K562 (cell line): ENCODE measurements at regions not wholly inside any gene's neighbourhood (a gene's known extent, or its start where the extent isn't known, plus 50 kb on each side); places are given as distances from the start of the nearest gene placed in this dataset.
"Not testable (repeated sequence)": the region's sequence is repeated elsewhere in the genome, so short reads cannot be mapped to it uniquely, and the experiment has no call there.

Source experiments
- ATAC-seq: fragments of 200-7000 bp; cut with Tn5 transposase; 3 replicates; pipeline ENCODE4 v1.9.1; 2020; ENCODE audit warnings: moderate library complexity
- BruUV-seq: library from RNA; stranded (reverse); fragments of 400-500 nt; replicated peaks from 2 replicates; lab custom pipeline; 2021; lab: Mats Ljungman, UMichigan
- CTCF ChIA-PET: fragments of 300-600 bp; formaldehyde crosslinking; extraction: SDS; loops from one replicate; lab custom pipeline; 2021; ENCODE audit warnings: low intra/inter-chr PET ratio; lab: Yijun Ruan, JAX
- POLR2A ChIA-PET: fragments of 300-600, 350-650 bp; sonication (Branson Sonifier 250); formaldehyde crosslinking; extraction: SDS; loops from one replicate; lab custom pipeline; 2021; ENCODE audit warnings: antibody characterized with exemption, inconsistent platforms; lab: Yijun Ruan, JAX
- DNase-seq, 4 experiments: peaks; one replicate each; pipeline versions ENCODE4 v3.0.0 to v3.0.0-alpha.2; 2011 to 2018; ENCODE audit warnings: low spot score in 3 of 4, mixed read lengths in 3 of 4; ENCODE audit errors: extremely low read depth in 1 of 4
- FAIRE-seq: peaks from 2 replicates; lab custom pipeline; 2011; peaks lifted over from hg19 to GRCh38; lab: Jason Lieb, UNC
- H2AFZ ChIP-seq: 2 replicates; pipeline ENCODE4 v1.6.0; 2011; ENCODE audit warnings: low read depth, low read length, control low read depth, inconsistent platforms
- H3K27ac ChIP-seq: fragments of 200-600 bp; 3 replicates; pipeline ENCODE4 v1.8.0; 2011; ENCODE audit warnings: low read depth, mild to moderate bottlenecking, control low read depth, inconsistent platforms, low read length, moderate library complexity, mixed read lengths; ENCODE audit errors: extremely low read depth
- H3K27me3 ChIP-seq, 2 experiments: fragments of 300-600 bp in 1 of 2; 2 replicates in 1 of 2; 3 replicates in 1 of 2; pipeline versions ENCODE4 v1.6.0 to v1.8.0; 2011; ENCODE audit warnings: inconsistent platforms in 2 of 2, low read length in 2 of 2, mild to moderate bottlenecking in 1 of 2, mixed read lengths in 1 of 2, moderate library complexity in 1 of 2; ENCODE audit not compliant: control insufficient read depth in 2 of 2, insufficient read depth in 2 of 2
- H3K36me3 ChIP-seq: fragments of 300-600 bp; 3 replicates; pipeline ENCODE4 v1.8.0; 2011; ENCODE audit warnings: mild to moderate bottlenecking, low read length, inconsistent platforms; ENCODE audit not compliant: control insufficient read depth, insufficient read depth
- H3K4me1 ChIP-seq, 2 experiments: fragments of 200-600 bp in 1 of 2; replicated peaks in 1 of 2; 2 replicates in 1 of 2; 3 replicates in 1 of 2; pipeline versions ENCODE4 v1.5.1 to v1.8.0; 2011; ENCODE audit warnings: inconsistent platforms in 2 of 2, low read length in 2 of 2, mild to moderate bottlenecking in 1 of 2, mixed read lengths in 1 of 2, moderate library complexity in 1 of 2; ENCODE audit not compliant: control insufficient read depth in 2 of 2, insufficient read depth in 2 of 2
- H3K4me2 ChIP-seq: 2 replicates; pipeline ENCODE4 v1.6.1; 2011; ENCODE audit warnings: low read length, control low read depth, inconsistent platforms, mixed read lengths; ENCODE audit not compliant: insufficient read depth
- H3K4me3 ChIP-seq: fragments of 200-600 bp; sonication (generic), shearing (Covaris generic); 2 replicates; pipeline ENCODE4 v1.5.1; 2016; ENCODE audit warnings: control low read depth, inconsistent platforms
- H3K79me2 ChIP-seq: fragments of 200-600 bp; 3 replicates; pipeline ENCODE4 v1.8.0; 2011; ENCODE audit warnings: low read length, inconsistent platforms; ENCODE audit not compliant: control insufficient read depth, insufficient read depth
- H3K9ac ChIP-seq, 2 experiments: 2 replicates each; pipeline versions ENCODE4 v1.6.0 to v1.6.1; 2011; ENCODE audit warnings: low read depth in 2 of 2, low read length in 2 of 2, control low read depth in 1 of 2, inconsistent platforms in 1 of 2, mild to moderate bottlenecking in 1 of 2, mixed read lengths in 1 of 2; ENCODE audit not compliant: insufficient read depth in 1 of 2
- H3K9me1 ChIP-seq: one replicate; pipeline ENCODE4 v1.6.0; 2011; ENCODE audit warnings: inconsistent platforms, mild to moderate bottlenecking, low read length, moderate library complexity; ENCODE audit not compliant: control insufficient read depth, insufficient read depth
- H3K9me3 ChIP-seq: replicated peaks from 2 replicates; pipeline ENCODE4 v1.5.1; 2011; ENCODE audit warnings: low read depth, low read length, inconsistent platforms; ENCODE audit not compliant: control insufficient read depth, insufficient read depth
- H4K20me1 ChIP-seq: replicated peaks from 2 replicates; pipeline ENCODE4 v1.6.1; 2011; ENCODE audit warnings: low read length, inconsistent platforms, mixed read lengths; ENCODE audit not compliant: control insufficient read depth, insufficient read depth
- ARNT ChIP-seq, 2 experiments: fragments of 450-650 bp; IDR thresholded peaks; 2 replicates each; pipeline ENCODE4 v1.6.1; 2016; ENCODE audit warnings: mild to moderate bottlenecking in 1 of 2
- CHD2 ChIP-seq: IDR thresholded peaks from 2 replicates; pipeline ENCODE4 v1.6.1; 2011; ENCODE audit warnings: low read depth, low read length
- FOXK1 ChIP-seq: sonication (generic); formaldehyde crosslinking; IDR thresholded peaks from 2 replicates; pipeline ENCODE4 v1.8.0; 2022; ENCODE audit warnings: missing genetic modification reagents, mild to moderate bottlenecking, borderline replicate concordance
- KAT8 ChIP-seq: fragments of 450-650 bp; IDR thresholded peaks from 2 replicates; pipeline ENCODE4 v1.6.1; 2016; ENCODE audit warnings: low read depth, mild to moderate bottlenecking
- KDM4B ChIP-seq, 2 experiments: fragments of 450-650 bp in 1 of 2; sonication (generic) in 1 of 2; IDR thresholded peaks; 2 replicates each; pipeline ENCODE4 v1.6.1; 2016 to 2017; ENCODE audit warnings: borderline replicate concordance in 2 of 2, antibody characterized with exemption in 1 of 2, low read depth in 1 of 2, mild to moderate bottlenecking in 1 of 2
- NCOA4 ChIP-seq: fragments of 450-650 bp; IDR thresholded peaks from 2 replicates; pipeline ENCODE4 v1.6.1; 2018; ENCODE audit warnings: mild to moderate bottlenecking; ENCODE audit not compliant: partially characterized antibody
- PHF21A ChIP-seq: fragments of 450-650 bp; IDR thresholded peaks from 2 replicates; pipeline ENCODE4 v1.6.1; 2017; ENCODE audit warnings: low read depth, borderline replicate concordance
- RBM17 ChIP-seq: fragments of 200-400 bp; formaldehyde crosslinking; IDR thresholded peaks from 2 replicates; pipeline ENCODE4 v1.6.1; 2017; ENCODE audit warnings: low read depth, mild to moderate bottlenecking, low read length, borderline replicate concordance
- RFX1 ChIP-seq: fragments of 450-650 bp; IDR thresholded peaks from 2 replicates; pipeline ENCODE4 v1.6.1; 2016; ENCODE audit warnings: mild to moderate bottlenecking, moderate library complexity
- STAT5A ChIP-seq: IDR thresholded peaks from 2 replicates; pipeline ENCODE4 v1.6.1; 2012; ENCODE audit warnings: low read length, inconsistent platforms, borderline replicate concordance
- XRCC5 ChIP-seq: fragments of 200-400 bp; formaldehyde crosslinking; IDR thresholded peaks from 2 replicates; pipeline ENCODE4 v1.6.1; 2017; ENCODE audit warnings: low read depth, mild to moderate bottlenecking, low read length
- ZNF436 ChIP-seq: fragments of 250-450, 450-650 bp; sonication (Bioruptor Pico); formaldehyde crosslinking; IDR thresholded peaks from 2 replicates; pipeline ENCODE4 v1.7.0; 2020; ENCODE audit warnings: mild to moderate bottlenecking
- WGBS: fragments of 100-300 bp; shearing (Covaris generic); methylation state at CpG from one replicate; pipeline ENCODE4 v1.1.6; 2016; ENCODE audit warnings: low coverage, mixed read lengths; ENCODE audit not compliant: insufficient coverage; ENCODE audit errors: missing lambda C conversion rate; 5-methylcytosine and 5-hydroxymethylcytosine counted together
- in situ Hi-C: fragments of 300-500 bp; cut with MboI; formaldehyde crosslinking; loops from 4 replicates; pipeline ENCODE4 v1.15.0; 2018; ENCODE audit warnings: inconsistent platforms, mixed read lengths
- intact Hi-C: fragments of 100-400 bp; cut with micrococcal nuclease; formaldehyde crosslinking; loops from 2 replicates; pipeline ENCODE4 v1.14.2; 2022

DNA sequence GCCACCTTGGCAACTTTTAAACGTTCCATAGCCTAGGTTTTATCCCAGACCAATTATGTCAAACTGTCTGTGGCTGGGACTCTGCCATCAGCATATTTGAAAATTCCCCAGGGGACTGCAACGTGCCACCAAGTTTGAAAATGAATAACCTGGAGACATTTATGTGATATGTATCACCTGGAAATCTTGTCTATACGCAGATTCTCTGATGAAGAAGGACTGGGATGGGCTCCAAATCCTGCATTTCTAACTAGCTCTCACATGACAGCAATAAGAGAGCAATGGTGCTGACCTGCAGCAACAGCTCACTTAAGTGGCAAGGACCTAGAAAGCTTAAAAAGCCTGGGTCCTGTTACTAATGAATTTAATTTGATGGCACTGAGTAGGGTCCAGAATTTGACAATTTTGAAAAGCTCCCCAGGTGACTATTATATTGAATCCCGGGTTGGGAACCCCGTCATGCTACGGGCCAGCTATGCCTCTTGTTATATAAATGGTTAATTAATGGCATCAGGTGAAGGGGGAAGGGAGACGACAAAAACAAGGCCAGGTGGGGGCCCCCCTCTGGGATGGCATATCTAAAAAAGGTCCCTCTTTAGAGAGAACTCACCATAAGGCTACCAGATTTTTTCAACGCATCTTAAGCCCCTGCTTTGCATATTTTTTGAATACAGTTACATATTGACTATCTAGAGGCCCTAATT, 213.7 kb downstream of the ZIC5 start:
- no peaks in the 10 kb centered on the region for H3K9me3 ChIP-seq
- no peaks in the 10 kb centered on the region for H4K20me1 ChIP-seq
- no TSS peak for BruUV-seq
- POLR2A ChIA-PET: no interaction called here
- peaks cover 0 to 6% of the 10 kb centered on the region in 2 experiments; a peak in 2 of 5 replicates for H3K27me3 ChIP-seq
- CTCF ChIA-PET: no interaction called here
- H3K36me3 ChIP-seq: no peaks in the 10 kb centered on the region
- H3K4me1 ChIP-seq: no peaks in the 10 kb centered on the region; a peak in 1 of 5 replicates
- no peak overlapping the region for H3K9ac ChIP-seq
- H3K27ac ChIP-seq: no peak overlapping the region
- no peaks in the 10 kb centered on the region for H3K79me2 ChIP-seq
- H3K9me1 ChIP-seq: no peaks in the 10 kb centered on the region
- no peak overlapping the region for H3K4me2 ChIP-seq
- in situ Hi-C loops (no loop called here), intact Hi-C loops (no loop called here)
- 2% methylated on average over 8 of the region's 8 CpGs for WGBS
- ATAC-seq: no peak
- H2AFZ ChIP-seq: no peak overlapping the region
- TF ChIP-seq ZNF436 (CRISPR knock-in tag) (no peak), CHD2 (no peak)
- no peak for DNase-seq
- FAIRE-seq: no peak
- no peak overlapping the region for H3K4me3 ChIP-seq

DNA sequence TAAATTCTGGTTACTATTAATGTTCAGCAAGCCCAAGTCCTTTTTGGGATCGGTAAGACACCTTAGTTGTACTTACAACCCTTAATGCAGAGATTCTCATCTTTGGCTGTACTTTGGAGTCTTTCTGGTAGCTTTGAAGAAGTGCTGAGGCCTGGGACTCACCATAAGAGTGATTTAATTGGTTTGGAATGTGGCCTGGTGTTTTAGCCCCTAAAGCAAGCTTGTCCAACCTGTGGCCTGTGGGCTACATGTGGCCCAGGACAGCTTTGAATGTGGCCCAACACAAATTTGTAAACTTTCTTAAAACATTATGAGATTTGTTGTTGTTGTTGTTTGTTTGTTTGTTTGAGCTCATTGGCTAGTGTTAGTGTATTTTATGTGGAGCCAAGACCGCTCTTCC, 215.3 kb downstream of the ZIC5 start:
- FAIRE-seq (no peak), ATAC-seq (no peak), DNase-seq (no peak)
- Histone ChIP-seq H4K20me1 (no peaks in the 10 kb centered on the region), H3K4me3 (no peak overlapping the region), H3K36me3 (no peaks in the 10 kb centered on the region), H3K9me3 (no peaks in the 10 kb centered on the region), H3K4me2 (no peak overlapping the region), H3K9ac (no peak overlapping the region), H3K9me1 (no peaks in the 10 kb centered on the region), H3K79me2 (no peaks in the 10 kb centered on the region), H3K27me3 (peaks cover 0 to 6% of the 10 kb centered on the region in 2 experiments; a peak in 2 of 5 replicates), H2AFZ (no peak overlapping the region), H3K4me1 (no peaks in the 10 kb centered on the region; a peak in 1 of 5 replicates), H3K27ac (no peak overlapping the region)
- ChIA-PET POLR2A (no interaction called here), CTCF (no interaction called here)
- in situ Hi-C loops (no loop called here), intact Hi-C loops (no loop called here)
- BruUV-seq: no TSS peak
- TF ChIP-seq ARNT (IDR thresholded peaks at IDR 0.05) (no peak), PHF21A (no peak), RFX1 (no peak), KAT8 (no peak), XRCC5 (no peak), KDM4B (IDR thresholded peaks at IDR 0.05; ENCODE audit: borderline replicate concordance in 2 of 2, low read depth in 1 of 2) (no peak), FOXK1 (CRISPR knock-in tag) (no peak), NCOA4 (no peak), RBM17 (no peak), STAT5A (no peak)
- WGBS: 18% methylated on average over 2 of the region's 2 CpGs

DNA sequence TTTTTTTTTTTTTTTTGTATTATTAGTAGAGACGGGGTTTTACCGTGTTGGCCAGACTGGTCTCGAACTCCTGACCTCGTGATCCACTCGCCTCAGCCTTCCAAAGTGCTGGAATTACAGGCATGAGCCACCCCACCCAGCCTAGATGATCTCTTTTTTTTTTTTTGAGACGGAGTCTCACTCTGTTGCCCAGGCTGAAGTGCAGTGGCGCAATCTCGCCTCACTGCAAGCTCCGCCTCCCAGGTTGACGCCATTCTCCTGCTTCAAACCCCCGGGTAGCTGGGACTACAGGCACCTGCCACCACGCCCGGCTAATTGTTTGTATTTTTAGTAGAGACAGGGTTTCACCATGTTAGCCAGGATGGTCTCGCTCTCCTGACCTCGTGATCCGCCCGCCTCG, 216.8 kb downstream of the ZIC5 start:
- H3K9me3 ChIP-seq, H3K27ac ChIP-seq, DNase-seq, POLR2A ChIA-PET, H3K36me3 ChIP-seq, H3K27me3 ChIP-seq, ATAC-seq, CTCF ChIA-PET, H3K4me1 ChIP-seq, H2AFZ ChIP-seq, H3K9me1 ChIP-seq, H3K4me3 ChIP-seq, in situ Hi-C loops, H4K20me1 ChIP-seq, H3K4me2 ChIP-seq, BruUV-seq, H3K79me2 ChIP-seq, intact Hi-C loops, H3K9ac ChIP-seq, FAIRE-seq: not testable (repeated sequence)
- 4% methylated on average over 3 of the region's 18 CpGs for WGBS
